Loucy (cell line): ENCODE measurements at regions not wholly inside any gene's neighbourhood (a gene's known extent, or its start where the extent isn't known, plus 50 kb on each side); places are given as distances from the start of the nearest gene placed in this dataset.

Experiments
- H2AFZ ChIP-seq: fragments of 200-600 bp; sonication (generic); 2 replicates; pipeline ENCODE4 v1.6.0; 2016; ENCODE audit warnings: antibody characterized with exemption, mild to moderate bottlenecking, low read length, moderate library complexity
- H3F3A ChIP-seq: fragments of 200-600 bp; 2 replicates; pipeline ENCODE4 v1.6.0; 2016; ENCODE audit warnings: antibody characterized with exemption, low read depth, mild to moderate bottlenecking
- H3K27me3 ChIP-seq: fragments of 200-600 bp; sonication (generic); 2 replicates; pipeline ENCODE4 v1.6.1; 2014; ENCODE audit warnings: low read length, mild to moderate bottlenecking; ENCODE audit not compliant: insufficient read depth, poor library complexity, severe bottlenecking
- H3K36me3 ChIP-seq: fragments of 200-600 bp; sonication (generic); 2 replicates; pipeline ENCODE4 v1.6.1; 2016; ENCODE audit warnings: low read length; ENCODE audit not compliant: insufficient read depth
- H3K4me1 ChIP-seq: fragments of 200-600 bp; sonication (generic); 2 replicates; pipeline ENCODE4 v1.5.1; 2014; ENCODE audit warnings: low read length, mild to moderate bottlenecking; ENCODE audit not compliant: insufficient read depth, poor library complexity, severe bottlenecking
- H3K4me2 ChIP-seq: fragments of 200-600 bp; sonication (generic); 2 replicates; pipeline ENCODE4 v1.6.0; 2014; ENCODE audit warnings: antibody characterized with exemption, low read length, low read depth, mild to moderate bottlenecking; ENCODE audit not compliant: poor library complexity, severe bottlenecking
- H3K4me3 ChIP-seq: fragments of 200-600 bp; sonication (generic); 2 replicates; pipeline ENCODE4 v1.5.1; 2014; ENCODE audit warnings: low read length, mild to moderate bottlenecking, mixed read lengths; ENCODE audit not compliant: poor library complexity, severe bottlenecking
- H3K79me2 ChIP-seq: fragments of 200-600 bp; sonication (generic); 2 replicates; pipeline ENCODE4 v1.6.1; 2014; ENCODE audit warnings: low read length; ENCODE audit not compliant: insufficient read depth
- H3K9ac ChIP-seq: fragments of 200-600 bp; sonication (generic); 2 replicates; pipeline ENCODE4 v1.6.0; 2014; ENCODE audit warnings: mild to moderate bottlenecking, low read depth, low read length, moderate library complexity; ENCODE audit not compliant: poor library complexity, severe bottlenecking
- H3K9me2 ChIP-seq: fragments of 200-600 bp; sonication (generic); replicated peaks from 2 replicates; pipeline ENCODE4 v1.6.1; 2016; ENCODE audit warnings: low read depth, low read length, mixed read lengths
- H3K9me3 ChIP-seq: fragments of 200-600 bp; sonication (generic); 2 replicates; pipeline ENCODE4 v1.6.1; 2014; ENCODE audit warnings: mild to moderate bottlenecking, antibody characterized with exemption, low read length, low read depth; ENCODE audit not compliant: insufficient read depth
- H4K20me1 ChIP-seq: fragments of 200-600 bp; sonication (generic); 2 replicates; pipeline ENCODE4 v1.6.0; 2014; ENCODE audit warnings: antibody characterized with exemption, low read length, mild to moderate bottlenecking; ENCODE audit not compliant: insufficient read depth, poor library complexity, severe bottlenecking
- EZH2phosphoT487 ChIP-seq: fragments of 200-600 bp; IDR thresholded peaks from 2 replicates; pipeline ENCODE4 v1.6.1; 2018; ENCODE audit warnings: antibody characterized with exemption, mild to moderate bottlenecking, moderate library complexity, borderline replicate concordance
- TF ChIP-seq, protein P1 (sequence below): fragments of 200-600 bp; sonication (generic); conservative IDR thresholded peaks from 2 replicates; pipeline ENCODE4 v1.5.1; 2014; ENCODE audit warnings: mild to moderate bottlenecking, antibody characterized with exemption, low read length

DNA sequence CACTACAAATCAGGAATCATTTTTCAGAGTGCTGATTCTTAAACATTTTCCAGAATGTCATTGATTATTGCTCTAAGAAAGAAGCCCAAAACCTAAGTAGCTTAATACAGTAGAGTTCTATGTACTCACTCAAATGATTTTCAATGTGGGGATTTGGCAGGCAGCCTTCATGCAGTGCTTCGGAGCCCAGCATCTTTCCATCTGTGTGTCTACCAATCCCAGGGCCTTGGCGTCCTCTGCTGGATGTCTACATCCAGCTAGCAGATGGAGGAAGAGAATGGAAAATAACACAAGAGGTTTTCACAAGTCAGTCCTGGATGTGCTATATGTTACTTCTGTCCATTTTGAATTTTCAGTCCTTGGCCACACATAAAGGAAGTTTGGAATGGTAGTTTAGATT lies 151.8 kb downstream of the RDH14 start:
- Histone ChIP-seq H3K4me1 (no peaks in the 10 kb centered on the region), H3K4me3 (no peak overlapping the region), H3K4me2 (no peak overlapping the region), H3F3A (no peaks in the 10 kb centered on the region), H4K20me1 (no peaks in the 10 kb centered on the region), H3K27me3 (no peaks in the 10 kb centered on the region), H3K79me2 (no peaks in the 10 kb centered on the region), H2AFZ (no peak overlapping the region), H3K9ac (no peak overlapping the region), H3K9me3 (no peaks in the 10 kb centered on the region), H3K9me2 (no peaks in the 10 kb centered on the region), H3K36me3 (no peaks in the 10 kb centered on the region)
- TF ChIP-seq EZH2phosphoT487, result no peak
- TF ChIP-seq, protein P1, sequence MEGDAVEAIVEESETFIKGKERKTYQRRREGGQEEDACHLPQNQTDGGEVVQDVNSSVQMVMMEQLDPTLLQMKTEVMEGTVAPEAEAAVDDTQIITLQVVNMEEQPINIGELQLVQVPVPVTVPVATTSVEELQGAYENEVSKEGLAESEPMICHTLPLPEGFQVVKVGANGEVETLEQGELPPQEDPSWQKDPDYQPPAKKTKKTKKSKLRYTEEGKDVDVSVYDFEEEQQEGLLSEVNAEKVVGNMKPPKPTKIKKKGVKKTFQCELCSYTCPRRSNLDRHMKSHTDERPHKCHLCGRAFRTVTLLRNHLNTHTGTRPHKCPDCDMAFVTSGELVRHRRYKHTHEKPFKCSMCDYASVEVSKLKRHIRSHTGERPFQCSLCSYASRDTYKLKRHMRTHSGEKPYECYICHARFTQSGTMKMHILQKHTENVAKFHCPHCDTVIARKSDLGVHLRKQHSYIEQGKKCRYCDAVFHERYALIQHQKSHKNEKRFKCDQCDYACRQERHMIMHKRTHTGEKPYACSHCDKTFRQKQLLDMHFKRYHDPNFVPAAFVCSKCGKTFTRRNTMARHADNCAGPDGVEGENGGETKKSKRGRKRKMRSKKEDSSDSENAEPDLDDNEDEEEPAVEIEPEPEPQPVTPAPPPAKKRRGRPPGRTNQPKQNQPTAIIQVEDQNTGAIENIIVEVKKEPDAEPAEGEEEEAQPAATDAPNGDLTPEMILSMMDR, result no peak

DNA sequence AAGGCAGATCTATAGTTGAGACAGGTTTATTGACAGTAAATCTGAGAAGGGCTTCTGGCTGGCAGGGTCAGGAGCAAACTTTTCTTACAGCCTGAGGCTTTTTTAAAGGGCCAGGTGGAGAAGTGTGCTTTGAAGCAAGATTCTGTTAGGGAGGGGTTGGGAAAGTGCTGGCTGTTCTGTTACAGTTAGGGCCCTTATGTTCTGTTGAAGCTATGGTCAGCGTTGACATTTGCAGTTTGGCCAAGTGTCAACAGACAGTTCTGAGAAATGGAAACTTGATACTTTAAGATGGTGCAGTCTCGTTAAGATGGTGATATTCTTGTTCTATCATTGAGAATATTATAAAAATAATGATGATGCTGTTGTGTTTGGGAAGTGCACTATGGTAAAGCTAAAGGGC lies 154.2 kb downstream of the RDH14 start:
- Histone ChIP-seq H3K4me2 (no peak overlapping the region), H3K79me2 (no peaks in the 10 kb centered on the region), H3K36me3 (no peaks in the 10 kb centered on the region), H4K20me1 (no peaks in the 10 kb centered on the region), H3K9me3 (no peaks in the 10 kb centered on the region), H2AFZ (no peak overlapping the region), H3F3A (no peaks in the 10 kb centered on the region), H3K9ac (no peak overlapping the region), H3K4me3 (no peak overlapping the region), H3K9me2 (no peaks in the 10 kb centered on the region), H3K4me1 (no peaks in the 10 kb centered on the region), H3K27me3 (no peaks in the 10 kb centered on the region)
- no peak for TF ChIP-seq EZH2phosphoT487
- TF ChIP-seq, protein P1, result no peak

DNA sequence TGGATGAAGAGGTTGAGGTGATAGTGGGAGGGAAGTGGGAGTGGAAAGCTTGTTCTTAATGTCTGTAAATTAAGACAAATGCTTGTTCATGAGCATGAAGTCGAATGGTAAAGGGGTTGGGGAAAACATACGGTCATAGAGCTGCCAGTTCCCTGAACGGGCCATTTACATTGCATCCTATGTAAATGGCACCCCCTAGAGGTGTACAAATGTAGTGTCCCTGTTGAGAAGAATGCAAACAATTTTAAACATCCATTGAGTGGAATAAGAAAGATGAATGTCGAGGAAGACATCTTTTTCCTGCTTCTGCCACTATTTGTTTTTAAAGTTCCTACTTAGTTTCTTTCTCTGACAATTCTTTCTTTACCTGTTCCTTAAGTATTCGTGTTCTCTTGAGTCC lies 155.7 kb downstream of the RDH14 start:
- H3K79me2 ChIP-seq, result no peaks in the 10 kb centered on the region
- no peak overlapping the region for H3K4me3 ChIP-seq
- no peak overlapping the region for H3K4me2 ChIP-seq
- H3F3A ChIP-seq, result no peaks in the 10 kb centered on the region
- no peaks in the 10 kb centered on the region for H3K27me3 ChIP-seq
- H2AFZ ChIP-seq, result no peak overlapping the region
- H3K36me3 ChIP-seq, result no peaks in the 10 kb centered on the region
- no peaks in the 10 kb centered on the region for H3K9me2 ChIP-seq
- H3K9me3 ChIP-seq, result no peaks in the 10 kb centered on the region
- TF ChIP-seq EZH2phosphoT487, result no peak
- TF ChIP-seq, protein P1, result peak; percentile 70
- H3K4me1 ChIP-seq, result no peaks in the 10 kb centered on the region
- no peak overlapping the region for H3K9ac ChIP-seq
- H4K20me1 ChIP-seq, result no peaks in the 10 kb centered on the region
